DMS114 treated with DMSO at 0.1 percent for 48 hours (cell line): ENCODE measurements at regions not wholly inside any gene's neighbourhood (a gene's known extent, or its start where the extent isn't known, plus 50 kb on each side); places are given as distances from the start of the nearest gene placed in this dataset.

Experiments
- DNase-seq: peaks from one replicate; lab custom pipeline; 2025; ENCODE audit not compliant: unreplicated experiment; lab: John Stamatoyannopoulos, UW

- no peak for DNase-seq
These were observed 648.0 kb downstream of the GALR1 start for GRCh38 chr18:77897606-77898005.

- DNase-seq, result peak; percentile 25
These were observed 650.5 kb downstream of the GALR1 start for GRCh38 chr18:77899972-77900754.

DNA sequence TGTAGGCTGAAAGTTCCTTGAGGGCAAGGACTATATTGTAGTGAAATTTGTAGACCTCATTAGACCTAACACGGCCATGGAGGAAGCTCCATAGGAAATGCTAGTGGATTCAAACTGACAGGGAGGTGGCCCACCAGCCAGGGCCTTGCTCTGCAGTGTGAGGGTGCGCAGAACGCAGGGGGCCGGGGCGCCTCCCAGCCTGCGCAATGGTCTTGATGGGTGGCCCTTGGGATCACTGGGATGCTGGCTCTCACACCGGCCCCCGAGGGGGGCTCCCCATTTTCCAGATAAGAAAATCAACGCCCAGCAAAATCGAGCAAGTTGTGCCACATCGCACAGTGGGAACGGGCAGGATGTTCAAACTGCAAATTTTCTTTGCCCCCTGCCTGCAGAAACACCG, 655.4 kb downstream of the GALR1 start:
- no peak for DNase-seq

GRCh38 chr18:77905449-77906055, 655.9 kb downstream of the GALR1 start:
- DNase-seq, result no peak

DNA sequence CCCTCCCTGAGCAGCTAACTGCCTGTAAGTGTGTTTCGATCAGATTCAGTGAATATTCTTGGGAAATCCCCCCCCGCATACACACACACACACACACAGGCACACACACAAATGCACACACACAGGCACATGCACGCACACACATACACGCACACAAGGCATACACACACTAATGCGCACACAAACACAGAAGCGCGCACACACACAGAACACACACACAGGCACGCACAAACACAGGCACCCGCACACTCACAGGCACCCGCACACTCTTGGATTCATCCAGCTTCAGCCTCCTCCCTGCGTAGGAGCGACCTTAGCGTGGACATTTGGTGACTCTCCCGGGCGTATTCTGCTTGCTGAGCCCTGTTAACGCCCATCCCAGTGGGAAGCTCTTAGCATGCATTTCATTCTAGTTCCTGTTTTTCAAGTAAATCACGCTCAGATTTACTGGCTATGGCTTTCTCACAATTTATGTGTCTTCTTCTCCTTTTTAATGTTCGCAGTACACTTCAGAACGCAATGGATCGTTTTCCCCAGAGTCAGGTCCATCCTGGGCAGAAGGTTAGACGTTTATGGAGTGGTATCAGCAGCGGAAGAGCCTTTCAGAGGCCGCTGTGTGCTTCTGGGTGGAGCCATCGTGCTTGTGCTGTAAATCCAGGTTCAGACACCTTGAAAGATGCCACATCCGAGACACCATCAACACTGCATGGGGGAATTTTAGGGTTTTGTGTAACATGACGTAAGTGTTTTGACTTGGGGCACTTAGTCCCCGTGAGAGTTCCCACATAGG, 656.6 kb downstream of the GALR1 start:
- DNase-seq, result no peak

GRCh38 chr18:77910347-77910746, 660.7 kb downstream of the GALR1 start:
- DNase-seq, result no peak

- no peak for DNase-seq
These were observed 662.4 kb downstream of the GALR1 start for GRCh38 chr18:77911971-77912605.

- no peak for DNase-seq
These were observed 669.1 kb downstream of the GALR1 start for GRCh38 chr18:77918730-77919129.

DNA sequence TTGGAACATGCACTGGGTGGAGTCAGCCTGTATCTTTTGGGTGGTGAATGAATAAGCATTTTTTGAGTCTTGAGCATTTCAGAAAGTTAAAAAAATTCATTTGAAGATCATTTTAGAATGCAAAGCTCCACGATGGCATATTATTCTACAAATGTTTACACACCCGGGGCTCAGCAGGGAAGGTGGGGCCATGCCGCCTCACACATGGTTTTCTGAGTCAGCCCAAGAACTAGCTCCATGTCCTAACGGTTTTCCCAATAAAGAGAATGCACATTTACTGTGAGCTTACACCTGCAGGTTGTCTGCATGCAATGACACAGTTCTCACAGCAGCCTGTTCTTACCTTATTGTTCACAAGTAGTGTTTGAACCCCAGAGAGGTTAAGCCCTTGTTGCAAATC, 670.3 kb downstream of the GALR1 start:
- DNase-seq, result no peak

DNA sequence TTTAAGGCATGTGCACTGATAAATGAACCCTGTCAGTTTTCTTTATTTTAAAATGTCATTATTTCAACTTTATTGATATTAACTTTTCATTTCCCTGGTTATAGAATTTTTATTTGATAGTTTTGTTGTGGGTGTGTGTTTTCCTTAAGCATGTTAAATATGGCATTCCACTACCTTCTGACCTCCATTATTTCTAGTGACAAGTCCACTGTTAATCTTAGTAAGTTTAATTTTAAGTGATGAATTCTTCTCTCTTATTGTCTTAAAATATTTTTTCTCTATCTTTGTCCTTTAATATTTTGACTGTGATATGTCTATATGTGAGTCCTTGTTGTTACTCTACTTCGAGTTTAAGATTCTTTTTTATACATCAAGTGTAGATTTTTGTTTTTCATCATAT, 685.7 kb downstream of the GALR1 start:
- no peak for DNase-seq

GRCh38 chr18:77940566-77940965, 690.9 kb downstream of the GALR1 start:
- no peak for DNase-seq

DNA sequence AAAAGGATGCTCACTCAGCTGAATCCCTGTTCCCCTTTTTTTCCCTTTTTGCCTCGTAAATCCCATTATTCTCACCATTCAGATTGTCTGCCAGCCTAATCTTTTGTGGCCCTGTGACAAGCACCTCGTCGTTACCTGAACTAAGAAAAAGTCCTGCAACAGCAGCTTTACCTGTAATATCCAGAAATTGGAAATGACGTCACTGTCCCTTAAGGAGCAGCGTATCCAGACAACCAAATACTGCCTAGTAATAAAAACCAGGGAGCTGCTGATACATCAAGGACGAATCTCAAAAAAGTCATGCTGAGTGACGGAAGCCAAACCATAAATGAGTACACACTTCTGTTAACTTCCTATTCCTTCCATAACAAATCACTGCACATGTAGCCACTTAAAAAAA, 694.9 kb downstream of the GALR1 start:
- DNase-seq, result no peak

- no peak for DNase-seq
These were observed 698.9 kb downstream of the GALR1 start for GRCh38 chr18:77948567-77948966.

DNA sequence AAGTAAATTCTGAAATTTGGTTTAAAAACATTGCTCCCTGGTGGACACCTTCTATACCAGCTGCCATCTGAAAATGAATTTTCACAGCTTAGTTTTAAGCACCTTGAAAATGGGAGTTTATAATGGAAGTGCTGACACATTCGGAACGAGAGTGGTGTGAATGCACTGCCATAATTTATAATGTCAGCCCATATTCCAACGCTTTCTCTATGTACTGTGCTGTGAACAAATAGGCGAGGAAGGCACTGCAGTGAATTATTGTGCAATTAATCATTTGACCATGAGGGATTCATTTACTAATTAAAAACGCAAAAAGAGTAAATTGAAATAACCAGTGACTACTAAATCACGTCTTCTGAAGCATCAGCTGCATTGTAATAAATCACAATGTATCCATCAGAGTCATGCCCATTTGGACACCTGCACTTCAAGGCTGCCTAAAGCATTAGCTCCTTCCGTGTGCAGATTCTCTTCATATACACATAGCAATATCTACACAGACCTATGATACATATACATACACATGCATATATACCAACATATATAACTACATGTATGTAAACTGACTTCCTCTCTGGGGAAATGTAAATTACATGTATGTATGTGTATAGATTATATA, 699.8 kb downstream of the GALR1 start:
- no peak for DNase-seq

DNA sequence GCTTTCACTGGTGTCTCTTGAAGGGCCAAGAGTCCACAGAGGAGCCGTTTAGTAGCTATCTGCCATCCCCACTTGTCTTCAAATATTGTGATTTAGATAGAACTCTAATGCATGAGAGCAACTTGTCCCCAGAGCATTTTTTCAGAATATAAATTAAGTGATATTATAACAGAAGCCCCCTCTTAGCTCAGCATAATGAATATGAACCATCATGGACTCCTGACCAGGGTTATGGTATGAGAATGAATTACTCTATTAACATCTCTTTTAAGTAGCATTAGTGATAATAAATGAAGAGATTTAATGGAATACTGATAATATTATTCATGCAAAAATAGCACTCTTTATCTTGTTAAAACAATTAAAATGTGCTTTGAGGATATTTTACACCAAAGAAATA, 709.6 kb downstream of the GALR1 start:
- DNase-seq, result no peak

GRCh38 chr18:77960791-77961410, 711.3 kb downstream of the GALR1 start:
- DNase-seq, result no peak

DNA sequence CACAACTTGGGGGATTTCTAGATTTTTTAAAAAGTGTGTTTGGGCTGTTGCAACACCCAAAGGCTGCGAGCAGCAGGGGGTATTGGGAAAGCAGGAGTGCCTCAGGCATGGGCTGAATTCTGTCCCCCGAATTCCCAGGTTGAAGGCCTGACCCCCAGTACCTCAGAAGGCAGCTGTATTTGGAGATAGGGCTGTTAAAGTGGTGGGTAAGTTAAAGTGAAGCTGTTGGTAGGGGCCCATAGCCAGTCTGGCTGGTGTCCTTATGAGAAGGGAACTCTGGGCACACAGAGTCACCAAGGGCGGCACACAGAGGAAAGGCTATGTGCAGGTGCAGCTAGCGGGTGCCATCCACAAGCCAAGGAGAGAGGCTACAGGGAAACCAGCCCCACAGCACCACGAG, 717.4 kb downstream of the GALR1 start:
- no peak for DNase-seq

DNA sequence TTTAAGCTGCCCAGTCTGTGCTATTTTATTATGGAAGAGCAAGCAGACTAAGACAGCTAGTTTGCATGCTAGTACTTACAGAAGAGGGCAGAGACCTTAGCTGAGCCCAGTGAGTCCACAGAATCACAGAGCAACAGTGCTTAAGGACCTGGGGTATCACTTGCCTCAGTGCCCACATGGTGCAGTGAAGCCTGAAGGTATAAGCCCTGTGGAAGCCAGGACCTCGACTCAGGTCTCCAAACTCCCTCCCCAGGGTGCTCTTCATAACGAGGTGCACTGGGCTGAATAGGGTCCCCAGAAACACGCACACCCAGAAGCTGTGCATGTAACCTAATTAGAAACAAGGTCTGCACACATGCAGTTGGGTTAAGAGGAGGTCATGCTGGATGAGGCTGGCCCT, 718.1 kb downstream of the GALR1 start:
- no peak for DNase-seq

DNA sequence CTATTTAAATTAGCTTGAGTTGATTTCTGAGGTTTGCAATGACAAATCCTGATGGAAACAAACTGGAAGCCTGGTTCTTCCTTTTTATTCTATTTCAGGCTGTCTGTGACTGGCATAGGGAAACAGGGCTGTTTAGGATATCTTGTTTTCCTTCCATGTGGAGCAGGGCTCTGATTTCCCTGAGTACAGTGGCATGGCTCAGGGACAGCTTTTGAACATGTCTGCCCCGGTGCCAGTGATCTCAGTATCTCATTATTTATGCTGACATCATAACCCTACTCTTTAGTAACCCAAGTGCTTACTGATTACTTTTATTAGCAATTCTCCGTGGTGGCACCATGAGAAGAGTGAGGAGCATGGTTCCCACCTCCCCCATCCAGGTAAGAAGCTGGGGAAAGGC, 720.3 kb downstream of the GALR1 start:
- no peak for DNase-seq

DNA sequence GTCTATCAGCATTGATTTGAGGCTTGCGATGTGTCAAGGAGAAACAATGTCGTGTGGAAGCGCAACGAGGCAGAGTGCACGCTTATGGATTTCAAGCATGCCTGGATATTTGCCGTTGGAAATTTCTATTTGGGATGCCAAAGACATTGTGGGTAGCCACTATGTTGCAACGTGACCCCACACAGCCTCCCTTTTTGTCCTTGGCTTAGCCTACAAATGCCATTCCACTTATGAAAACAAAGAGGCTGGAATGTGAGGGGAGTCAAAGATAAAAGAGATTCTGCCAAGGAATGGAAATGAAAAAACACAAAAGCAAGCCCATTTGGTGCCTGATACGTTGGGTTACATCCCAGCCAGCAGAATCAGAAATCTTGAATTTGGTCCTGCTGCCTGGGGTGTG, 721.2 kb downstream of the GALR1 start:
- no peak for DNase-seq

DNA sequence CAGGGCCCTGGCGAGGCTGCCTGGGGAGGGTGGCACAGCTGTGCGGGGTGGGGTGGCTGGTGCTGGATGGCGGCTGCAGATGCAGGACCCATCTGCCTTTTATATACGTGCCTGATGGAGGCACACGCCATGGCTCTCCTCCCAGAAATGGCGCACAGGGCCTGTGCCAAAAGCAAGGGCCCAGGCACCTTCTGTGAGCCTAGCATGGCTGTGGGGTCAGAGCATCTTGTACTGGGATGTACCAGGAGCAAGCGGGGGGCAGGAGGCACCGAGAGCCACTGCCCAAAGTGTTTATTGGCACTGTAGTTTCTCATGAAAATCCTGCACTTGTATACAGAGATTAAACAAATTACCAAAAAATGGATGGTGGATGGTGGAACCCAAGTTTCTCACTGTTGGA, 724.1 kb downstream of the GALR1 start:
- DNase-seq, result no peak
